Smooth muscle cell (in vitro differentiated cells): ENCODE measurements at regions not wholly inside any gene's neighbourhood (a gene's known extent, or its start where the extent isn't known, plus 50 kb on each side); places are given as distances from the start of the nearest gene placed in this dataset.

ENCODE experiments used
- DNase-seq: peaks from one replicate; lab custom pipeline; 2025; ENCODE audit not compliant: unreplicated experiment; lab: John Stamatoyannopoulos, UW
- H2AFZ ChIP-seq: fragments of 200-600 bp; sonication (generic); 2 replicates; pipeline ENCODE4 v1.6.0; 2016; ENCODE audit warnings: antibody characterized with exemption, low read depth, mild to moderate bottlenecking
- H3F3A ChIP-seq: fragments of 200-600 bp; sonication (generic); 2 replicates; pipeline ENCODE4 v1.6.0; 2017; ENCODE audit warnings: antibody characterized with exemption, low read depth
- H3K27ac ChIP-seq: fragments of 200-600 bp; sonication (generic); 2 replicates; pipeline ENCODE4 v1.5.1; 2016; ENCODE audit warnings: low read depth, mild to moderate bottlenecking
- H3K27me3 ChIP-seq: fragments of 200-600 bp; sonication (generic); 2 replicates; pipeline ENCODE4 v1.6.1; 2016; ENCODE audit warnings: low read depth, mild to moderate bottlenecking
- H3K36me3 ChIP-seq: fragments of 200-600 bp; sonication (generic); 2 replicates; pipeline ENCODE4 v1.5.1; 2016; ENCODE audit warnings: low read depth
- H3K4me1 ChIP-seq: fragments of 200-600 bp; sonication (generic); 2 replicates; pipeline ENCODE4 v1.5.1; 2016; ENCODE audit warnings: low read depth
- H3K4me2 ChIP-seq: fragments of 200-600 bp; sonication (generic); 2 replicates; pipeline ENCODE4 v1.6.0; 2016; ENCODE audit warnings: mild to moderate bottlenecking
- H3K4me3 ChIP-seq: fragments of 200-600 bp; sonication (generic); 2 replicates; pipeline ENCODE4 v1.5.1; 2016; ENCODE audit warnings: mild to moderate bottlenecking
- H3K79me2 ChIP-seq: fragments of 200-600 bp; sonication (generic); 2 replicates; pipeline ENCODE4 v1.6.0; 2016; ENCODE audit warnings: low read depth, mild to moderate bottlenecking
- H3K9ac ChIP-seq: fragments of 200-600 bp; sonication (generic); 2 replicates; pipeline ENCODE4 v1.6.0; 2016; ENCODE audit warnings: low read depth
- H3K9me3 ChIP-seq: fragments of 200-600 bp; sonication (generic); replicated peaks from 2 replicates; pipeline ENCODE4 v1.5.1; 2016; ENCODE audit warnings: low read depth
- H4K20me1 ChIP-seq: fragments of 200-600 bp; sonication (generic); 2 replicates; pipeline ENCODE4 v1.6.0; 2016; ENCODE audit warnings: low read depth
- WGBS: methylation state at CpG from one replicate; pipeline ENCODE4 v1.1.7; 2016; ENCODE audit warnings: low lambda C conversion rate; 5-methylcytosine and 5-hydroxymethylcytosine counted together
- TF ChIP-seq, protein P1 (sequence below): fragments of 200-600 bp; sonication (generic); IDR thresholded peaks from 2 replicates; pipeline ENCODE4 v1.5.1; 2017; ENCODE audit warnings: borderline replicate concordance, mild to moderate bottlenecking, antibody characterized with exemption; ENCODE audit not compliant: insufficient read depth, poor library complexity, severe bottlenecking

DNA sequence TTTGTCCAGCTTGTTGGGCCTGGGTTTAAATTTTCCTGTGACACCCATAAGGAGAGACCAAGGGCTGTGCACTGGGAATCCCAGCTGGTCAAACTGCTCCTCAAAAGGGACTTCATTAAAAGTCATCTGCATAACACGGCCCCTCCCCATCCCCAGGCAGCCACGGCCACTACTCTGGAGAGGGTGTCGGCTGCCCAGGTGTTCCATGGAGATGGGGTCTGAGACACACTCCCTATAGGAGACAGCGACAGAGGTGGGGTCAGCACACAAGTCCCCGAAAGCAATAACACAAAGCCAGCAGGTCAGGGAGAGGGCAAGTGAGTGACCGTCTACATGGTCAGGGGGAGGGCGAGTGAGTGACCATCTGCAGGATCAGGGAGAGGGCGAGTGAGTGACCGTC lies 75.6 kb upstream of the BCL11B start:
- H3K79me2 ChIP-seq = no peaks in the 10 kb centered on the region
- no peak for DNase-seq
- no peaks in the 10 kb centered on the region for H4K20me1 ChIP-seq
- H3K4me2 ChIP-seq = no peak overlapping the region
- H3K27ac ChIP-seq = no peak overlapping the region
- H3K9ac ChIP-seq = no peak overlapping the region
- H3K4me1 ChIP-seq = no peaks in the 10 kb centered on the region
- H3K36me3 ChIP-seq = no peaks in the 10 kb centered on the region
- no peaks in the 10 kb centered on the region for H3F3A ChIP-seq
- no peak overlapping the region for H2AFZ ChIP-seq
- no peaks in the 10 kb centered on the region for H3K27me3 ChIP-seq
- H3K9me3 ChIP-seq = no peaks in the 10 kb centered on the region
- 97% methylated on average over 9 of the region's 9 CpGs for WGBS
- TF ChIP-seq, protein P1, sequence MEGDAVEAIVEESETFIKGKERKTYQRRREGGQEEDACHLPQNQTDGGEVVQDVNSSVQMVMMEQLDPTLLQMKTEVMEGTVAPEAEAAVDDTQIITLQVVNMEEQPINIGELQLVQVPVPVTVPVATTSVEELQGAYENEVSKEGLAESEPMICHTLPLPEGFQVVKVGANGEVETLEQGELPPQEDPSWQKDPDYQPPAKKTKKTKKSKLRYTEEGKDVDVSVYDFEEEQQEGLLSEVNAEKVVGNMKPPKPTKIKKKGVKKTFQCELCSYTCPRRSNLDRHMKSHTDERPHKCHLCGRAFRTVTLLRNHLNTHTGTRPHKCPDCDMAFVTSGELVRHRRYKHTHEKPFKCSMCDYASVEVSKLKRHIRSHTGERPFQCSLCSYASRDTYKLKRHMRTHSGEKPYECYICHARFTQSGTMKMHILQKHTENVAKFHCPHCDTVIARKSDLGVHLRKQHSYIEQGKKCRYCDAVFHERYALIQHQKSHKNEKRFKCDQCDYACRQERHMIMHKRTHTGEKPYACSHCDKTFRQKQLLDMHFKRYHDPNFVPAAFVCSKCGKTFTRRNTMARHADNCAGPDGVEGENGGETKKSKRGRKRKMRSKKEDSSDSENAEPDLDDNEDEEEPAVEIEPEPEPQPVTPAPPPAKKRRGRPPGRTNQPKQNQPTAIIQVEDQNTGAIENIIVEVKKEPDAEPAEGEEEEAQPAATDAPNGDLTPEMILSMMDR = no peak
- no peak overlapping the region for H3K4me3 ChIP-seq

DNA sequence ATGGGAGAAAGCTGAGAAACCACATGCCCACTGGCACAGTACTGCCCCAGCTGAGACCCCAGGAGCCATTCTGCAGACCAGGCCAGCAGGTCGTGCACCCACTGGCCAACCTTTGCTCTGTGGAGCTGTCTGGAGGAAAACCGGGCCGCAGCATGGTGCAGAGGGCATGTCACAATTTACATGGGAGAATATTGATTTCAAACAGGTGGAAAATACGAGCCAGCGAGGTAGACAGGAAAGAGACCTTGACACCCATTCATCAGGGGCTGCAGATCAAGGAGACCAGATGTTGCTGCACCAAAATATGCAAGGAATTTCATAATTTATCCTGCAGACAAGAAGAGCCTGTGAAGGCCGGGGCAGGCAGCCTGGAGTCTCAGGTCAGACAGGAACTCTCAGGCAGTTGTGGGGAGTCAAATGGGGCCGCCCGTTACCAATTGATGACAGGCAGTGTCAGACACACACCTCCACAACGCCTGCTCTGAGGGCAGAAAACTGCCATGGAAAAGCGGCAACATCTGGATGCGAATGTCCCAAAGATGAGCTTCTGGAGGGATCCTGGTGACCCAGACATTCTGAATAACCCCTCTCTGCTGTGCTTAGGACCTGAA lies 74.6 kb upstream of the BCL11B start:
- H3K9me3 ChIP-seq = no peaks in the 10 kb centered on the region
- H3K79me2 ChIP-seq = no peaks in the 10 kb centered on the region
- WGBS = 90% methylated on average over 11 of the region's 11 CpGs
- H3F3A ChIP-seq = no peaks in the 10 kb centered on the region
- H3K9ac ChIP-seq = no peak overlapping the region
- no peaks in the 10 kb centered on the region for H4K20me1 ChIP-seq
- DNase-seq = no peak
- TF ChIP-seq, protein P1 = no peak
- no peak overlapping the region for H3K27ac ChIP-seq
- H3K36me3 ChIP-seq = no peaks in the 10 kb centered on the region
- no peak overlapping the region for H3K4me3 ChIP-seq
- H3K4me2 ChIP-seq = no peak overlapping the region
- H2AFZ ChIP-seq = no peak overlapping the region
- no peaks in the 10 kb centered on the region for H3K27me3 ChIP-seq
- H3K4me1 ChIP-seq = no peaks in the 10 kb centered on the region

DNA sequence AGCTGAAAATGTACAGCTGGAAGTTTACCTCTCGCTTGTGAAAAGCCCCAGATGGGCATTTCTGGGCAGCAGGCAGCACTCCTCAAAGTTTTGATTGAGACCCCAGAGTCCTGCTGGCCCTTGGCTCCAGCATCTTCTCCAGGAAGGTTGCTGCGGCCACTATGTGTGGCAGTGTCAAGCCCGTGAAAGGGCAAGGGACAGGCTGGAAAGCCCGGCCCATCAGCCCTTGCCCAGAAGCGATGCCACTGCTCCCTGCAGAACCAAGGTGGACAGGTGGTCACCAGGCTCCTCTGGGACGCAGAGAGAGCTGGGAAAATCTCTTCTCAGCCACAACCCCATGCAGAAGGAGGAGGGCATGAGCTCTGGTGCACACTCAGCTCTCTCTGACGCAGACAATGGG lies 73.5 kb upstream of the BCL11B start:
- Histone ChIP-seq H3K27ac (no peak overlapping the region), H3K9me3 (no peaks in the 10 kb centered on the region), H3K79me2 (no peaks in the 10 kb centered on the region), H2AFZ (no peak overlapping the region), H3K9ac (no peak overlapping the region), H3K4me3 (no peak overlapping the region), H4K20me1 (no peaks in the 10 kb centered on the region), H3K4me1 (no peaks in the 10 kb centered on the region), H3F3A (no peaks in the 10 kb centered on the region), H3K27me3 (no peaks in the 10 kb centered on the region), H3K4me2 (no peak overlapping the region), H3K36me3 (no peaks in the 10 kb centered on the region)
- TF ChIP-seq, protein P1 = no peak
- no peak for DNase-seq
- 88% methylated on average over 7 of the region's 7 CpGs for WGBS

DNA sequence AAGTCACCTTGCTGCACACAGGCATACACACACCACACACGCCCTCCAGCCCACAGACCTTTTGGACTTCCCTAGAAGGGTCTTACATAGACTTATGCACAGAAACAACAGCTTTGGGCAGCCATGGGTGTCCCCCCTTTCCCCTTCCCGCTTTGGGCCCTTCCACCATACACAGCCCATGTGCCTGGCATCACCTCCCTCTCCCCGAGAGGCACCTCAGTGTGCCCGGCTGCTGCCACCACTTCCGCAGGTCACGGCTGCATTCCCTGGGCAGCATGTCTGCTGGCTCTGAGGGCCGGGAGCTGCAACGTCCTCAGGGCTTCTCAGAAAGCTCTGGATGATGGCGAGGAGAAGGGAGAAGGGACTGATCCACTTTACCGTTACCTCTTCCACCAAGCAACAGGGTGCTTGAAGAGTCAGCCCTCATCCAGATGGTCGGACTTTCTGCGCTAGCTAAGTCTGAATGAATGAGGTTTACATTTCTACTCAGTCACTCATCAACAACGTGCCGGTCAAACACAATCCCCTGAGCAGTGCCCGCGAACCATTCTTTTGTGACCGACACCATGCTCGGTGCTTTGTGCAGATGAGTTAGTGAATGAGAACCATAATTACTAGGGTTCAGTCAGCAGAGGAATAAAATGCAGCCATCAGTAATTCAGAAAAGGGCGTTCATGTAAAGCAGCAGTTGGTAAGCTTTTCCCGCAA lies 72.2 kb upstream of the BCL11B start:
- WGBS = 87% methylated on average over 20 of the region's 20 CpGs
- Histone ChIP-seq H4K20me1 (no peaks in the 10 kb centered on the region), H3K9ac (no peak overlapping the region), H3K9me3 (no peaks in the 10 kb centered on the region), H3K36me3 (no peaks in the 10 kb centered on the region), H3K27me3 (no peaks in the 10 kb centered on the region), H2AFZ (no peak overlapping the region), H3K79me2 (no peaks in the 10 kb centered on the region), H3K4me1 (no peaks in the 10 kb centered on the region), H3K27ac (no peak overlapping the region), H3F3A (no peaks in the 10 kb centered on the region), H3K4me2 (no peak overlapping the region), H3K4me3 (no peak overlapping the region)
- TF ChIP-seq, protein P1 = no peak
- DNase-seq = no peak
